COLO668 (cell line): ENCODE measurements at regions not wholly inside any gene's neighbourhood (a gene's known extent, or its start where the extent isn't known, plus 50 kb on each side); places are given as distances from the start of the nearest gene placed in this dataset.

Source experiments
- DNase-seq: peaks from one replicate; lab custom pipeline; 2025; ENCODE audit not compliant: unreplicated experiment; lab: John Stamatoyannopoulos, UW

DNA sequence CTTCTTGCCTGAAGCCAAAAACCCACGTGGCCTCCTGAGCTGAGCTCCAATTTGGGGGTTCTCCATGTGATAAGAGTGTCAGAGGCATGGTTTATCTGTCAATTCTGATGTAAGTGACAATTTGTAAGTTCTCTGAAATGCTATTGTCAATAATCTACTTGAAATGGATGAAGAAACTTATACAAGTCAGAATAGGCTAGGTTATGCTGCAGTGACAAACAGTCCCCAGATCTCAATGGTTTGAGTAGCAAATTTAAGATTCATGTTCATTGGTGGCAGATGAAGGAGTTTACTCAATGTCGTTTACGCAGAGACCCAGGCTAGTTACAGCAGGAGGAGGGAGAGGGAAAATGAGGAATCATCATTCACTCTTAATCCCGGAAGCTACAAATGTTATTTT is 352.4 kb downstream of the KIF16B start:
- DNase-seq = no peak

DNA sequence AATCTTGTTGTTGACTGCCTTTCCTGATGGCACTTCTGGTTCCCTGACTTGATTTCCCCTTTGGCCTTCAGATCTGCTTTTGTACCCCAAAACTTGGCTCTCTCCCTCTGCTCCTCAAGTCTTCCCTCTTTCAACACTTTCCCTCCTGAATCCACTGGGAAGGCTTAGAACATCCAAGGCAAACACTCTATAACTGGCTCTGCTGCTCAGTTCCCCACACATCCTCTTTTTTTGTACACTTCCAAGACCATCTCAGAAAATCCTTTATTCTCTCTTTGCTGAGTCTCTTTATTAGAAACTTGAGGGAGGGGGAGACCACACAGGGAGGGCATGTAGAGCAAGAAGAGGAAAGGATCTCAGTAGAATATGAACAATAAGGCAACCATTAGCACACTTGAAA is 354.1 kb downstream of the KIF16B start:
- DNase-seq = no peak

DNA sequence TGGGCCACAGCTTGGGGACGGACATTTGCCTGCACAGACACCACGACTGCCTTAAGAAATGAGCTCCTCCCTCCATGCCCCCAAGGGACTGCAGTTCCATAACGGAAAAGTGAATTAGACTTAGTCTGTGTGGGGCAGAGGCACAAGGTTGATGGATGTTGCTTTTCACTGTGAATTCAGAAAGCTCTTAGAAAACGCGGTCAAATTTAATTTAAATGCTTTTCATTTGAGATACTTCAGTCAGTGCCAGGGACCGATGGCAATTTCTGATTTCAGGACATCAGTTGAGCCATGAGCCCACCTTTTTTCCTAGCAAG is 356.4 kb downstream of the KIF16B start:
- no peak for DNase-seq

DNA sequence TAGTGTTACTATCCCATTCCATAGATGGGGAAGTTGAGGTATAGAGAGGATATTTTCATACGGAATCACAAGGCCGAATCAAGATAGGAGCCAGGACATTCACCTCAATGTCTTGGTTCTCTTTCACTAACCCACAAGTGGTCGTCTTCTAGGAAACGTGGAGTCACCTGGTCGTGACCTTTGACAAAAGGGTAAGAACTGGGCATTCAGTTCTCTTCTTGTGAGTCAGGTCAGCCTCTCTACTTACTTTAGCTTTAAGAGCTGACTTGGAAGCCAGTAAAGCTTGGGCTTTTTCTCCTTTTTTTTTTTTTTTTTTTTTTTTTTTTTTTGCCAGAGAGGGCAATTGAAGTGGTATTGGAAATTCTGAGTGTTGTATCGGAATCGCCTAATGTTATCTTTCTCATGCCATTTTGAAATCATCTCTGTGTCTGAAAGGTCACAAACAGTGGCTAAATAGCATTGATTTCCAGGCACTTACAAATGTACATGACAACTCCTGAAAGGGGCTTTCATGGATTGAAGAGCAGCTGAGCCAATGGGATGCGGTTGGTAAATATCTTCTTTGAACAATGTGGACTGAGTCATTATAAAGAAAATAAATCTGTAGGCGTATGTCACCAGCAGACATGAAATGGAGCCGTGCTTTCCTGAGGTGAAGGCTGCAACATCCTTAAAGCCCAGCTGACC is 356.9 kb downstream of the KIF16B start:
- DNase-seq = peak; percentile 21

DNA sequence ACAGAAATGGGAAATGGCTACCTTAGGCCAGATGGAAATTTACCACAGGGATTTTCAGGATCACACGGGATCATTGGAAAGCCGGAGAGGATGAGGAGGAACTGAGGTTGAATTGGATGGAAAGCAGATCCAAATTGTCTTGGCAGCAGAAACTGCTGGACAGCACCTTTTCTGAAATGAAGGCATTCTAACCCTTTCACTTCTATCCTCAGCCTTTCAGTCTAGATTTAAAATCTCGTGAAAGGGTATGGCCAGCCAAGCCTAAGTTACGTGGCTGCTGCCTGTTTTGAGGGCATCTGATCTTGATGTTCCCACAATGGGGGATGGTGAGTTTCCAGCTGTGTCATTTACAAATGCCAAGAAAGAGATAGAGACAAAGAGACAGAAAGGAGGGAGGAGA is 358.2 kb downstream of the KIF16B start:
- DNase-seq = no peak

DNA sequence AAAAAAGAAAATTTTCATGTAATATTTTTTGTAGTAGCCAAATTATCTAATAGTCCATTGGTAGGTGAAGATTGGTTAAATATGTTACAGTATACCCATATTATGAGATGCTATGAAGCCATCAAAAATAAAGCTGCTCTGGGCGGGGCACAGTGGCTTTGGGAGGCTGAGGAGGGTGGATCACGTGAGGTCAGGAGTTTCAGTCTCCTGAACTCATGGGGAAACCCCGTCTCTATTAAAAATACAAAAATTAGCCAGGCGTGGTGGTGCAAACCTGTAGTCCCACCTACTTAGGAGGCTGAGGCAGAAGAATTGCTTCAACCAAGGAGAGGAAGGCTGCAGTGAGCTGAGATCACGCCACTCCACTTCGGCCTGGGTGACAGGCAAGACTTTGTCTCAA is 360.5 kb downstream of the KIF16B start:
- DNase-seq = no peak

DNA sequence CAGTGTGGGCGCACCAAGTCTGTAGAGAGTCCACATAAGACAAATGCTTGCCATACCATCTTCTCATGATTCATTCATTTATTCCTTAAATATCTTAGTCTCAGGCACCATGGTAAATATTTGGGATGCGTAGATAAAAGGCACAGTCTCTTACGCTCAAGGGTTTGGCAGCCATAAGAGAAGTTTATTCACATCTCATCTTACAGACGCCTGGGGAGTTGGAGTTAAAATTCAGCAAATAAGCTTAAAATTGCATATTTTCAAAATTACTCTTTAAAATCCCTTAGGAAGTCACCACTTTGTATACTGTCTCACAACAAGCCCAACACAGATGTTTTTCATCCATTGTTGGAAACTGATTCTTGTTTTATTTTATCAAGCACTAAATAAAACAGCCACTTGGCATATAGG is 363.3 kb downstream of the KIF16B start:
- DNase-seq = no peak

DNA sequence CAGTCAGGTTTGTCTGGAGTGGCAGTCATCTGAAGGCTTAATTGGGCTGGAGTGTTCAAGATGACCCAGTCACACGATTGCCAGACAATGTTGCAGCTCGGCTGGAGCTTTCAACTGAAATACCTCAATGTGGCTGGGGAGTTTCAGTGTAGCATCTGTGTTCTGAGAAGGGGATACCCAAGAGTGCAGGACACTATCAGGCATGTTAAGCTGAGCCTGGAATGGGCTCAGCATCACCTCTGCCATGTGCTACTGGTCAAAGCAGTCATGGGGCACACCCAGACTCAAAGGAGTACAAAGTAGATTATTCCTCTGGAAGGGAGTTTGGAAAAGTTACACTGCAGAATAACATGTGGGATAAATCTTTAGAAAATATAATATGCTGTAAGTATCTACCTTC is 363.9 kb downstream of the KIF16B start:
- DNase-seq = no peak

DNA sequence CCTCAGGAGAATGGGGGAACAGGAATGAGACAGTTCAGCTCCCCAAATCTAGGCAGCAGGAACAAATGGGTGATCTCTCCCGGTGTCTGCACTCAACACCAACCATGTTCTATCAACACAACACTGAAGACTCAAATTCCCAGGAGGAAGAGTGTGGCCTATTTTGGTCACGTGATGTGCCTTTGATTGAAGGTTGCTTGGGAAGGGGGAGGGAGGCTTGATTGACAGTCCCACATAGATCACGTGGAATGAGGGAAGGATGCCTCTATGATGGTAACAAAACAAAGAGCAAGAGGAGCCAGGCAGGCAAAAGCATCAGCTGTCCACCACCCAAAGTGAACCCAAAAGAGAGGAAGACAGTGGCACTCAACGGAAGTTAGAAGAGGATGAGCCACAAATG is 364.8 kb downstream of the KIF16B start:
- DNase-seq = no peak

DNA sequence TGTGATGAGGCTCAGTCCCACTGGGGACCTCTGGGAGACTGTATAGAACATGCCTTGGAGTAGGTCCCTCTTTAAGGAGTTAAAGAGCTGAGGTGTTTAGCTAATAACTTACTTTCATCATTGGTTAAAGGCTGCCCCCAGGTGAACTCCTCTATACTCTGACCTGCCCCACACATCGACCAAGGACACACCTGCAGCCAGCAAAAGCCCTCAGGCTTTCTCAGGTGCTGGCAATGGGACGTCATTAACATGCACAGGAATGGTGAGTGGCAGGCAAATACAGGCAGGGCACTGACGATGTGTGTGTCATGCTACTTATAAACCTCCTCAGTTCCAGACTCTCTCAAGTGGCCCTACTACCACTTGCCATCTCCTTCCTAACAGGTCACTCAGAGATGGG is 366.4 kb downstream of the KIF16B start:
- no peak for DNase-seq

DNA sequence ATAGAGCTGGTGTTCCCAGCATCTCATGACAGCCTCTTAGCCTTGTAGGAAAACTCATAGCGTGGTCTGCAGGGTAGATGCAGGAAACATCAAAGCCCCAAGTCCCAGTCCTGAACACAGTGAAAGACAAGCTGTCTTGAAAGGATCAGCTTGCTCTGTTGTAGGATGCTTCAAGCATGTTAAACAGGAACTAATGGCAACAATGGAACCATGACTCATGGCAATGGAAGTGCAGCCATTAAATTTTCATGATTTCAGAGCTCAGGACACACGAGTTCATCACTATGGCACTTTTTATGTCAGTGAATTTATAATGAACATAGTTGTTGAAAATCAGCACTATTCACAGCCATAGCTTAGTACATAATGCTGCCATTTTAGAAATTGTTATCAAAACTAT is 367.7 kb downstream of the KIF16B start:
- no peak for DNase-seq

DNA sequence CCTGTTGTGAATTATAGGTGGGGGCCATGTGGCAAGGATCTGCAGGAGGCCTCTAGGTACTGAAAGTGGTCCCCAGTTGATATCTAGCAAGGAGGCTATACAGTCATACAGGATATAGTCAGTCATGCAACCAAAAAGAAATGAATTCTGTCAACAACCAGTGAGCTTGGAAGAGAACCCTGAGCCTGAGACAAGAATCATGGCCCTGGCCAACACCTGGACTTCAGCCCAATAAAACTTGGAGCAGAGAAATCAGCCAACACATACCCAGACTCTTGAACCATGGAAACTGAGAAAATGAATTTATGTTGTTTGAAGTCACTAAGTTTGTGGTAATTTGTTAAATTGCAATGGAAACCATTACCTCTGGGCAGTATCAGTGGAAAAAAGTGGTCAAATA is 370.2 kb downstream of the KIF16B start:
- DNase-seq = no peak

DNA sequence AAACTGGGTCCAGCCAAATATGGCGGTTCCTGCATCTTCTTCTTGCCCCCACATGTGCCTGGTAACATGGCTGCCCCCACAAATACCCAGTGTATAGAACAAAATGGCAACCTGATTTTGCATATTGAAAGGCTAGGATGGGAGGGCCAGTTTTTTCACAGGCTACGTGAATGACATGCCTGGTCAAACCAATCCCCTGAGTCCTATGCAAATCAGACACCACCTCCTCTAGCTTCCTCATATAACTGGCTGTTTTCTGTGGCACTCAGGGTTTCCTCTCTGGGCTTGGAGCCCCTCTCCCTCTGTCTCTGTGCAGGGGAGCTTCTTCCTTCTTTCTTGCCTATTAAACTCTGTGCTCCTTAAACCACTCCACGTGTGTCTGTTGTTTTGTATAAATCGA is 372.1 kb downstream of the KIF16B start:
- no peak for DNase-seq

DNA sequence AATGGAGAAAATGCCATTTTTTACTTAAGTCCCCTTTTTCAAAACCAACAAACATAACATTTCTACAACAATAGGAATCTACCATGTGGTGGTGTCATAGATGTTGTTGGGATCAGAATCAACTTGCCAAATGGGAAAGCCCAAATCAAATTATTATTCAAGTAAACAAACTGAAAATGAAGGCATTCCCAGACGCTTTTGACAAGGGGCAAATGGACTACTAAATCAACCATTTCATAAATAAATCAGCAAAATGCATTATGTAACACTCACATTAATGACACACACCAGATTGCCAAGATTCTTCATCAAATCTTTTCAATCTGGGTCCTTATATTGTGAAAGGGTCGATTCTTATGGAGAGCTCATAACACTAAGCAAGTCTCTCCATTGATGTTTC is 375.6 kb downstream of the KIF16B start:
- DNase-seq = no peak

DNA sequence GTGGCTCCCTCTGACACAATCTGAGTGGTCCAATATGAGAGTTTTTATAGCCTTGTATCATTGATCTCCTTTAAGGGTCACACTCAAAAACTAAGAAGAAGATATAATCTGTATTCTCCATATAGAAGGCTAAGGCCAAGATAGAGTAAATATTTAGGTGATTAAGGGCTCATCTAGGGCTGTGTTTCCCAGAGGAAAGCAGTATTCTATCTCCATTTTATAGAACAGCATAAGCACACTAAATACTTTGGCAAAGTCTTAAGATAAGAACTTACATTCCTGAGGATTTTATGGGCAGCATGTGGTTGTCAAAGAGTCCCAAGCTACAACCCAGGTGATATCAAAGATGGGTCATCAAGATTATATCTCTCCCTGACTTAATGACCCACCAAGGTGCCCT is 377.6 kb downstream of the KIF16B start:
- no peak for DNase-seq

DNA sequence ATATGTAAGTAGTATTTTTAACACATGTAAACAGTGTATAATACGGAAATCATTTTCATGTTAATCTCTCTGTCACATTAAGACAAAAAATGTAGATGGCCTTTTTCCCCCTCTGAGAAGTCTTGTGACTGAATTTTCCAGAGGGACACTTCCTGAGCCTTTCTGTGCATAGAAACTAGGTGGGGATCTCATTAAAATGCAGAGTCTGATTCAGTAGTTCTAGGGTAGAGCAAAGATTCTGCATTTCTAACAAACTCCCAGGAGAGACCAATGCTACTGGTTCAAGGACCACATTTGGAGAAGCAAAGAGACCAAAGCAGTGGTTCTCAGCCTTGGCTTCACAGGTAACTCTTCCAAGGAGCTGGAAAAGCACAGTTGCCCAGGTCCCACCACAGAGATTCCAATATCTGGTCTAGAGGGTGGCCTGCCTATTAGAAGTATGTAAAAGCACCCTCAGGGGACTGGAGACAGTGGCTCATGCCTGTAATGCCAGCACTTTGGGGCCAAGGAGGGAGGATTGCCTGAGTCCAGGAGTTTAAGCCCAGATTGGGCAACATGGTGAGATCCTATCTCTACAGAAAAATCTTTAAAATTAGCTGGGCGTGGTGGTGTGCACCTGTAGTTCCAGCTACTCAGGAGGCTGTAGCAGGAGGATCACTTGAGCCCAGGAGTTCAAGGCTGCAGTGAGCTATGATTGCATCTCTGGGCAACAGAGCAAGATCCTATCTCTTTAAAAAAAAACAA is 378.5 kb downstream of the KIF16B start:
- no peak for DNase-seq

DNA sequence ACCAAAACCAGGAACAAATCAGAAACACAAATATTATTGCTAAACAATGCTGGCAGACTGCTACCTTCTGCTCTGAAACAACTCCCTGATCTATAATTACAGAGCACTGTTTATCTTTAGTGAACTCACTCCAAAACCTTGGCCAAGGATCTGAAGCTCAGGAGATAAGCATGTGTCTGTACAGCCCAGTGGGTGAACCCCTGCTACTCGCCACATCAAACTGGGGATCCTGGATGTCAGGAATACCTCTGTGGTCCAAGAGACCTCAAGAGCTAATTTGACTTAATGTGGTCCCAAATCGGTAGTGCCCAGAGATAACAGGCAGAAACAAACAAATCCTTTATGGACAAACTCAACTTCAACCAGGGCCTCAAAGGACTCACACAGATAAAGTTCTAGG is 381.8 kb downstream of the KIF16B start:
- no peak for DNase-seq

DNA sequence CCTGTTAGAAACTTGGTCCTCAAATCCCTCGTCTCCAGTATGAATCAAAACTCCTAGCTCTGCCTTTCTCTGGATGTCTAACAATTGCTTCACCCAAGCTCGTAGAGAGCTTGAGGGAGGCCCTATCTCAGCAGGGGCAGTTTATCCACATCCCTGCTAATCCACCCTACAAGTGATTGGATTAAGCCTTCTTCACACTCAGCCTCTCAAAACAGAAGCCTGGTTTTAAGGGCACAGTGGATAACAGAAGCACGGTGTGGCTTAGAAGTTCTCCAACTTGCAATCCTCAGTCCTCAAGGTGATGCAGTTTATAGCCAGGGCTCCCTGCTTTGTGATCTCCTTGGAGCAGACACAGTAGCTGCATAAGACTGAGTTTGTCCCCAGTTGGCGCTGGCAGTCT is 383.9 kb downstream of the KIF16B start:
- no peak for DNase-seq

DNA sequence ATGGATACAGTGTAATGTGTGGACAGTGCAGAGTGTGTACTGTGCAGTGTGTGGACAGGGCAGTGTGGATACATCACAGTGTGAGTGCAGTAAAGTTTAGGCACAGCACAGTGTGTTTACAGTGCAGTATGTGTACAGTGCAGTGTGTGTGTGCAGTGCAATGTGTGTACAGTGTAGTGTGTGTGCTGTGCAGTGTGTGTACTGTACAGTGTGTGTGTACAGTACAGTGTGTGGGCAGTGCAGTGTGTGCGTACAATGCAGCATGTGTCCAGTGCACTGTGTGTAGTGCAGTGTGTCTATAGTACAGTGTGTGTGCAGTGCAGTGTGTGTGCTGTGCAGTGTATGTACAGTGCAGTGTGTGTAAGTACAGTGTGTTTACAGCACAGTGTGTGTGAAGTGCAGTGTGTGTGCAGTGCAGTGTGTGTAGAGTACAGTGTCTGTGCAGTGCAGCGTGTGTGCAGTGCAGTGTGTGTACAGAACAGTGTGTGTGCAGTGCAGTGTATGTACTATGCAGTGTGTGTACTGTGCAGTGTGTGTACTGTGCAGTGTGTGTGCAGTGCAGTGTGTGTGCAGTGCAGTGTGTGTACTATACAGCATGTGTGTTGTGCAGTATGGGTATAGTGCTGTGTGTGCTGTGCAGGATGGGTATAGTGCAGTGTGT is 385.2 kb downstream of the KIF16B start:
- DNase-seq = no peak

DNA sequence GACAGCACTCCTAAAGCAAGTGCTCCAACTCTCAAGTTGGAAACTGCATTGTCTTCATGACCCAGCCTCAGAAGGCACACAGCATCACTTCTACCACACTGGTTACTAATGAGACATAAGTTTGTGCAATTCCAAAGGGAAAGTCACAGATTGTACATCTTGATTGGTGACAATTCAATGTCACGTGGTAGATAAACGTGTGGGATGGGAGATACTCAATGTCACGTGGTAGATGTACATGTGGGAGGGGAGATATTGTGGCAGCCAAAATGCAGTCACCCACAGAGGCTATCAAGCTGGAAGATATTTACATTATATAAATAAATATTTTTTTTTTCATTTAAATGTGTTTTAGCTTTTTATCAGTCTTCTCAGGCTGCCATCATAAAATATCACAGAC is 393.3 kb downstream of the KIF16B start:
- DNase-seq = no peak

DNA sequence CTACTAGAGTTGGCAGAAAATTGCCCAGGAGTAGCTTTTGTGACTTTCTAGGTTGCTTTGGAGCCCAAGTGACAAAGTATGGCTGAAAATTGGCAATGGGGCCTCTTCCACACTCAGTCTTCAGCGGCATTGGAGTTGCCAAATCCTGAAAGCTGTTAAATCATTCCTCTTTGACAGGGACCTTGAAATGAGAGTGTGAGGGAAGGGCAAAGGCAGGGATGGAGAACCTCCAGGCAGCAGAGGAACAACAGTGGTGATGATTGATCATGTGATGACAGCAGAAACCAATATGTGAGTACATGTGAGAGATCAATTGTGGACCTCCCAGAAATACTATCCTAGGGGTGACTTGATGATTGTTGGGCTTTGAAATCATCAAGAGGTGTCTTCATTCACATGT is 393.9 kb downstream of the KIF16B start:
- DNase-seq = no peak

DNA sequence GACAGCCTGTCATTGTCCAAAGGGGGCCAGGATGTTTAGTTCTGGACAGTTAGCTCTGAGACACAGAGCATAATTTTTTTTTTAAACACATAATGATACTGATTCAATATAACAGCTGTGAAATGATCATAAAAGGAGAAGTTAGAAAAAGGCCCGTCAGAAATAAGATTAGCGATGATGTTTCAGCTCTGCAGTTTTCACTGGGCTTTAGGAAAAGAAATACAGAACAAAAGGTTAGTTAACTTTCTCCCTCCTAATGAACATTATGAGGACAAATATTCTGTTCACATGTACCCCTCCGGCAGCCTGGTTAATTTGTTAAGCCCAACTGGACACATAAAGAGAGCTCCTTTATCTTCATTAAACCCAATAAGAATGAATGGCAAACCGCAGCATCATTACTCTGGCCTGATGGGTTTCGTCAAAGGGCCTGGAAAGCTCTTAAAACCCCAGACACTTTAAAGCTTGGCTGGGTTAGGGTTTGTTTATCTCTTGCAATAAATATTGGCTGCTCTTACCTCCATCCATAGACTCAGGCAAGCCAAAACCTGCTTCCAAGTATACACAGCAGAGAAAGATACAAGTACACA is 394.6 kb downstream of the KIF16B start:
- no peak for DNase-seq
